HUES64 (cell line): ENCODE measurements at regions not wholly inside any gene's neighbourhood (a gene's known extent, or its start where the extent isn't known, plus 50 kb on each side); places are given as distances from the start of the nearest gene placed in this dataset.

Source experiments
- H3K27ac ChIP-seq: 2 replicates; pipeline ENCODE4 v1.7.0; 2013; ENCODE audit warnings: low read depth, low read length, inconsistent platforms
- H3K27me3 ChIP-seq: 2 replicates; pipeline ENCODE4 v1.6.1; 2013; ENCODE audit warnings: mild to moderate bottlenecking, low read length; ENCODE audit not compliant: insufficient read depth
- H3K36me3 ChIP-seq: 2 replicates; pipeline ENCODE4 v1.6.1; 2013; ENCODE audit warnings: mild to moderate bottlenecking, low read length; ENCODE audit not compliant: insufficient read depth
- H3K4me1 ChIP-seq: 2 replicates; pipeline ENCODE4 v1.6.1; 2013; ENCODE audit warnings: mild to moderate bottlenecking, low read length, moderate library complexity; ENCODE audit not compliant: insufficient read depth
- H3K4me3 ChIP-seq: 2 replicates; pipeline ENCODE4 v1.5.1; 2013; ENCODE audit warnings: mild to moderate bottlenecking, low read length, moderate library complexity
- H3K9ac ChIP-seq: 2 replicates; pipeline ENCODE4 v1.6.1; 2013; ENCODE audit warnings: mild to moderate bottlenecking, low read depth, low read length
- H3K9me3 ChIP-seq: 2 replicates; pipeline ENCODE4 v1.6.1; 2013; ENCODE audit warnings: low read depth, low read length; ENCODE audit not compliant: insufficient read depth
- WGBS: fragments of 150-250, 120-280 bp; methylation state at CpG from one replicate; pipeline ENCODE4 v1.1.7; 2013; ENCODE audit warnings: missing lambda C conversion rate; 5-methylcytosine and 5-hydroxymethylcytosine counted together

- Histone ChIP-seq H3K9me3 (no peaks in the 10 kb centered on the region), H3K4me1 (no peaks in the 10 kb centered on the region), H3K36me3 (no peaks in the 10 kb centered on the region), H3K27me3 (no peaks in the 10 kb centered on the region), H3K27ac (no peak overlapping the region), H3K4me3 (no peak overlapping the region), H3K9ac (no peak overlapping the region)
- 95% methylated on average over 3 of the region's 4 CpGs for WGBS
Measured at GRCh38 chr15:39041979-39042495, 477.4 kb upstream of the RASGRP1 start.

GRCh38 chr15:39051626-39052322, 487.2 kb upstream of the RASGRP1 start:
- 94% methylated on average over 3 of the region's 4 CpGs for WGBS
- H3K27me3 ChIP-seq = no peaks in the 10 kb centered on the region

GRCh38 chr15:39052323-39052705, 487.7 kb upstream of the RASGRP1 start:
- H3K9ac ChIP-seq = no peak overlapping the region
- H3K4me1 ChIP-seq = no peaks in the 10 kb centered on the region
- no peak overlapping the region for H3K27ac ChIP-seq
- no peaks in the 10 kb centered on the region for H3K36me3 ChIP-seq
- no peak overlapping the region for H3K4me3 ChIP-seq
- H3K9me3 ChIP-seq = peaks cover 10% of the 10 kb centered on the region
- H3K27me3 ChIP-seq = no peaks in the 10 kb centered on the region

More at GRCh38 chr15:39051626-39052322, 487.2 kb upstream of the RASGRP1 start:
- no peak overlapping the region for H3K9ac ChIP-seq
- no peaks in the 10 kb centered on the region for H3K4me1 ChIP-seq
- no peaks in the 10 kb centered on the region for H3K36me3 ChIP-seq
- H3K9me3 ChIP-seq = peaks cover 10% of the 10 kb centered on the region
- H3K4me3 ChIP-seq = no peak overlapping the region
- no peak overlapping the region for H3K27ac ChIP-seq

GRCh38 chr15:39053480-39053879, 488.9 kb upstream of the RASGRP1 start:
- H3K36me3 ChIP-seq = no peaks in the 10 kb centered on the region
- H3K9me3 ChIP-seq = peaks cover 10% of the 10 kb centered on the region
- H3K27ac ChIP-seq = no peak overlapping the region
- no peaks in the 10 kb centered on the region for H3K27me3 ChIP-seq
- no peak overlapping the region for H3K4me3 ChIP-seq
- no peak overlapping the region for H3K9ac ChIP-seq
- no peaks in the 10 kb centered on the region for H3K4me1 ChIP-seq

GRCh38 chr15:39054128-39054732, 489.6 kb upstream of the RASGRP1 start:
- Histone ChIP-seq H3K4me3 (no peak overlapping the region), H3K27me3 (no peaks in the 10 kb centered on the region), H3K4me1 (no peaks in the 10 kb centered on the region), H3K9me3 (peaks cover 6% of the 10 kb centered on the region), H3K9ac (no peak overlapping the region), H3K36me3 (no peaks in the 10 kb centered on the region), H3K27ac (no peak overlapping the region)
- 92% methylated on average over 3 of the region's 5 CpGs for WGBS

GRCh38 chr15:39056357-39056756, 491.7 kb upstream of the RASGRP1 start:
- WGBS = 91% methylated on average over 1 of the region's 1 CpG
- no peak overlapping the region for H3K4me3 ChIP-seq
- H3K4me1 ChIP-seq = peaks cover 3% of the 10 kb centered on the region; the same call in 1 of the 2 replicates
- H3K27me3 ChIP-seq = no peaks in the 10 kb centered on the region
- H3K36me3 ChIP-seq = no peaks in the 10 kb centered on the region
- no peak overlapping the region for H3K9ac ChIP-seq
- H3K27ac ChIP-seq = no peak overlapping the region
- no peaks in the 10 kb centered on the region for H3K9me3 ChIP-seq

GRCh38 chr15:39058351-39059131, 493.9 kb upstream of the RASGRP1 start:
- H3K27ac ChIP-seq = no peak overlapping the region
- H3K4me1 ChIP-seq = peaks cover 18% of the 10 kb centered on the region
- H3K36me3 ChIP-seq = no peaks in the 10 kb centered on the region
- no peak overlapping the region for H3K9ac ChIP-seq
- H3K27me3 ChIP-seq = no peaks in the 10 kb centered on the region
- WGBS = 96% methylated on average over 4 of the region's 6 CpGs
- H3K4me3 ChIP-seq = no peak overlapping the region
- no peaks in the 10 kb centered on the region for H3K9me3 ChIP-seq

- Histone ChIP-seq H3K9ac (no peak overlapping the region), H3K9me3 (no peaks in the 10 kb centered on the region), H3K4me1 (peaks cover 18% of the 10 kb centered on the region), H3K36me3 (no peaks in the 10 kb centered on the region), H3K27ac (no peak overlapping the region), H3K4me3 (no peak overlapping the region), H3K27me3 (no peaks in the 10 kb centered on the region)
- 85% methylated on average over 4 of the region's 4 CpGs for WGBS
Measured at GRCh38 chr15:39059917-39060316, 495.3 kb upstream of the RASGRP1 start.

GRCh38 chr15:39061952-39062464, 497.4 kb upstream of the RASGRP1 start:
- 42% methylated on average over 5 of the region's 6 CpGs for WGBS
- Histone ChIP-seq H3K4me1 (peaks cover 18% of the 10 kb centered on the region), H3K27me3 (no peaks in the 10 kb centered on the region), H3K9ac (no peak overlapping the region), H3K4me3 (no peak overlapping the region), H3K27ac (no peak overlapping the region; the same call in 1 of the 2 replicates), H3K36me3 (no peaks in the 10 kb centered on the region), H3K9me3 (no peaks in the 10 kb centered on the region)

- Histone ChIP-seq H3K9me3 (no peaks in the 10 kb centered on the region), H3K27ac (no peak overlapping the region)
- 100% methylated on average over 2 of the region's 3 CpGs for WGBS
Measured at GRCh38 chr15:39066677-39067076, 502.1 kb upstream of the RASGRP1 start.

More at GRCh38 chr15:39066677-39067076, 502.1 kb upstream of the RASGRP1 start:
- H3K4me1 ChIP-seq = peaks cover 12% of the 10 kb centered on the region
- H3K27me3 ChIP-seq = no peaks in the 10 kb centered on the region
- H3K9ac ChIP-seq = no peak overlapping the region
- no peak overlapping the region for H3K4me3 ChIP-seq
- H3K36me3 ChIP-seq = no peaks in the 10 kb centered on the region
